Breast epithelium (tissue), 3 donors: ENCODE measurements at regions not wholly inside any gene's neighbourhood (a gene's known extent, or its start where the extent isn't known, plus 50 kb on each side); places are given as distances from the start of the nearest gene placed in this dataset.

Source experiments
- CTCF ChIP-seq, 3 donors: fragments of 450-650 bp; IDR thresholded peaks; one replicate each; pipeline ENCODE4 v1.5.1; 2016 to 2017; ENCODE audit warnings: antibody characterized with exemption in 3 of 3, mild to moderate bottlenecking in 3 of 3, moderate library complexity in 3 of 3
- POLR2A ChIP-seq: fragments of 450-650 bp; IDR thresholded peaks from one replicate; pipeline ENCODE4 v1.6.1; 2016; ENCODE audit warnings: antibody characterized with exemption, mild to moderate bottlenecking, moderate library complexity
- POLR2AphosphoS5 ChIP-seq, 3 donors: sonication (generic); formaldehyde crosslinking; IDR thresholded peaks; one replicate each; pipeline ENCODE4 v1.6.1; 2017; ENCODE audit warnings: antibody characterized with exemption in 3 of 3

GRCh38 chr14:38004610-38004879 lies 203.2 kb upstream of the SSTR1 start:
- TF ChIP-seq CTCF (IDR thresholded peaks at IDR 0.05), result no peak
- TF ChIP-seq POLR2AphosphoS5 (IDR thresholded peaks at IDR 0.05), result no peak
- no peak for TF ChIP-seq POLR2A
